Caco-2 (cell line): ENCODE measurements at regions not wholly inside any gene's neighbourhood (a gene's known extent, or its start where the extent isn't known, plus 50 kb on each side); places are given as distances from the start of the nearest gene placed in this dataset.

ENCODE experiments used
- BruUV-seq: library from RNA; stranded (reverse); fragments of 400-500 nt; replicated peaks from 2 replicates; lab custom pipeline; 2021; lab: Mats Ljungman, UMichigan
- CTCF ChIA-PET: fragments of 300-600 bp; sonication (Branson Sonifier 250); formaldehyde crosslinking; loops from one replicate; lab custom pipeline; 2022; ENCODE audit warnings: antibody characterized with exemption; lab: Charles Lee
- POLR2A ChIA-PET: fragments of 300-600 bp; sonication (Branson Sonifier 250); formaldehyde crosslinking; loops from one replicate; lab custom pipeline; 2022; ENCODE audit warnings: antibody characterized with exemption; lab: Charles Lee
- DNase-seq, 2 experiments: peaks; one replicate each; pipeline versions ENCODE4 v3.0.0 to v3.0.0-alpha.2; 2020 to 2022
- H3K27me3 ChIP-seq: replicated peaks from 2 replicates; pipeline ENCODE4 v1.6.0; 2011; ENCODE audit warnings: low read length; ENCODE audit not compliant: control insufficient read depth, insufficient read depth
- H3K36me3 ChIP-seq: 2 replicates; pipeline ENCODE4 v1.5.1; 2011; ENCODE audit warnings: low read length; ENCODE audit not compliant: control insufficient read depth, insufficient read depth
- H3K4me1 ChIP-seq: fragments of 250-450 bp; sonication (Bioruptor Pico); 2 replicates; pipeline ENCODE4 v1.5.1; 2020; ENCODE audit warnings: mild to moderate bottlenecking
- H3K4me3 ChIP-seq: 2 replicates; pipeline ENCODE4 v1.5.1; 2011; ENCODE audit warnings: low read depth, mild to moderate bottlenecking, control low read depth, low read length
- H3K9me3 ChIP-seq: fragments of 250-450 bp; sonication (Bioruptor Pico); 2 replicates; pipeline ENCODE4 v1.5.1; 2020; ENCODE audit warnings: mild to moderate bottlenecking, moderate library complexity
- H3K27ac Mint-ChIP-seq: one replicate; pipeline ENCODE4 v1.8.0; 2022; ENCODE audit warnings: mixed read lengths; ENCODE audit not compliant: unreplicated experiment
- H3K27me3 Mint-ChIP-seq: one replicate; pipeline ENCODE4 v1.8.0; 2022; ENCODE audit warnings: mixed read lengths; ENCODE audit not compliant: insufficient read depth, unreplicated experiment
- H3K36me3 Mint-ChIP-seq: one replicate; pipeline ENCODE4 v1.8.0; 2022; ENCODE audit warnings: mild to moderate bottlenecking, mixed read lengths; ENCODE audit not compliant: insufficient read depth, unreplicated experiment
- H3K4me1 Mint-ChIP-seq: one replicate; pipeline ENCODE4 v1.8.0; 2022; ENCODE audit warnings: low read depth, mixed read lengths; ENCODE audit not compliant: unreplicated experiment
- H3K4me3 Mint-ChIP-seq: one replicate; pipeline ENCODE4 v1.8.0; 2022; ENCODE audit warnings: mild to moderate bottlenecking, moderate library complexity, mixed read lengths; ENCODE audit not compliant: unreplicated experiment
- H3K9me3 Mint-ChIP-seq: one replicate; pipeline ENCODE4 v1.8.0; 2022; ENCODE audit warnings: mixed read lengths; ENCODE audit not compliant: unreplicated experiment
- intact Hi-C: fragments of 100-400 bp; cut with micrococcal nuclease; formaldehyde crosslinking; loops from one replicate; pipeline ENCODE4 v1.10.0; 2022; ENCODE audit not compliant: unreplicated experiment
- TF ChIP-seq, protein P1 (sequence below), 2 experiments: fragments of 200-600 bp in 1 of 2; IDR thresholded peaks; 1 replicate in 1 of 2; 2 replicates in 1 of 2; pipeline versions ENCODE4 v1.5.1 to v1.8.0; 2011 to 2022; ENCODE audit warnings: antibody characterized with exemption in 1 of 2, control low read depth in 1 of 2, inconsistent platforms in 1 of 2, low read depth in 1 of 2, low read length in 1 of 2, mild to moderate bottlenecking in 1 of 2, moderate library complexity in 1 of 2; ENCODE audit not compliant: insufficient read depth in 1 of 2, severe bottlenecking in 1 of 2, unreplicated experiment in 1 of 2

- Histone ChIP-seq H3K4me3 (no peak overlapping the region), H3K9me3 (no peaks in the 10 kb centered on the region), H3K36me3 (no peaks in the 10 kb centered on the region), H3K27me3 (no peaks in the 10 kb centered on the region), H3K4me1 (no peaks in the 10 kb centered on the region)
- CTCF ChIA-PET, result no interaction called here
- no TSS peak for BruUV-seq
- Mint-ChIP-seq H3K4me1 (no peaks in the 10 kb centered on the region), H3K27ac (no peak overlapping the region), H3K4me3 (no peak overlapping the region), H3K9me3 (no peaks in the 10 kb centered on the region), H3K36me3 (no peaks in the 10 kb centered on the region), H3K27me3 (no peaks in the 10 kb centered on the region)
- intact Hi-C loops, result no loop called here
- POLR2A ChIA-PET, result no interaction called here
- TF ChIP-seq, protein P1, sequence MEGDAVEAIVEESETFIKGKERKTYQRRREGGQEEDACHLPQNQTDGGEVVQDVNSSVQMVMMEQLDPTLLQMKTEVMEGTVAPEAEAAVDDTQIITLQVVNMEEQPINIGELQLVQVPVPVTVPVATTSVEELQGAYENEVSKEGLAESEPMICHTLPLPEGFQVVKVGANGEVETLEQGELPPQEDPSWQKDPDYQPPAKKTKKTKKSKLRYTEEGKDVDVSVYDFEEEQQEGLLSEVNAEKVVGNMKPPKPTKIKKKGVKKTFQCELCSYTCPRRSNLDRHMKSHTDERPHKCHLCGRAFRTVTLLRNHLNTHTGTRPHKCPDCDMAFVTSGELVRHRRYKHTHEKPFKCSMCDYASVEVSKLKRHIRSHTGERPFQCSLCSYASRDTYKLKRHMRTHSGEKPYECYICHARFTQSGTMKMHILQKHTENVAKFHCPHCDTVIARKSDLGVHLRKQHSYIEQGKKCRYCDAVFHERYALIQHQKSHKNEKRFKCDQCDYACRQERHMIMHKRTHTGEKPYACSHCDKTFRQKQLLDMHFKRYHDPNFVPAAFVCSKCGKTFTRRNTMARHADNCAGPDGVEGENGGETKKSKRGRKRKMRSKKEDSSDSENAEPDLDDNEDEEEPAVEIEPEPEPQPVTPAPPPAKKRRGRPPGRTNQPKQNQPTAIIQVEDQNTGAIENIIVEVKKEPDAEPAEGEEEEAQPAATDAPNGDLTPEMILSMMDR (IDR thresholded peaks at IDR 0.05; ENCODE audit: insufficient read depth in 1 of 2, low read depth in 1 of 2, low read length in 1 of 2, severe bottlenecking in 1 of 2, unreplicated experiment in 1 of 2), result no peak
- DNase-seq, result no peak
These were observed 187.9 kb downstream of the KCNJ2 start for GRCh38 chr17:70357190-70357589.

DNA sequence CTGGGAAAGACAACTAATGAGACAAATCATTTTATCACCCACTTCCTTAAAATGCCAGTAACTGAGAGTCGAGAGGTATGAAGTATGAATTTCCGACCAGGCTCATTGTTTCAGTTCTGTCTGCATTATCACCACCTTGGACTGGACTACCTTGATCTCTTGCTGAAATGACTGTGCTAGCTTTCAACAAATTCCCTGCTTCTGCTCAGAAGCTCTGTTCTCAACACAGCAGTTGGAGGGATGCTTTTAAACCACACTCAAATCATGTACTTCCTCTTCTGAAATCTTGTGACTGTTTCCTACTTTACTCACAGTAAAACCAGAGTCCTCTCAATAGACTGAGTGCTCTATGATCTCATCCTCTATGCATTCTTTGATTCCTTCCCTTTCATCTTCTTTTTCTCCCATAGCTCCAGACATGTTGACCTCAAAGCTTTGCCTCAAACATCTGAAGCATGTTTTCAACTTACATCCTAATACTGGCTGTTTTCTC lies 195.8 kb downstream of the KCNJ2 start:
- Histone ChIP-seq H3K4me3 (no peak overlapping the region), H3K27me3 (no peaks in the 10 kb centered on the region), H3K36me3 (no peaks in the 10 kb centered on the region), H3K4me1 (no peaks in the 10 kb centered on the region), H3K9me3 (no peaks in the 10 kb centered on the region)
- Mint-ChIP-seq H3K27ac (no peak overlapping the region), H3K4me1 (peaks cover 7% of the 10 kb centered on the region), H3K9me3 (no peaks in the 10 kb centered on the region), H3K4me3 (no peak overlapping the region), H3K36me3 (no peaks in the 10 kb centered on the region), H3K27me3 (no peaks in the 10 kb centered on the region)
- no peak for DNase-seq
- TF ChIP-seq, protein P1 (IDR thresholded peaks at IDR 0.05; ENCODE audit: insufficient read depth in 1 of 2, low read depth in 1 of 2, low read length in 1 of 2, severe bottlenecking in 1 of 2, unreplicated experiment in 1 of 2), result no peak
- POLR2A ChIA-PET, result no interaction called here
- CTCF ChIA-PET, result no interaction called here
- BruUV-seq, result no TSS peak
- intact Hi-C loops, result no loop called here

DNA sequence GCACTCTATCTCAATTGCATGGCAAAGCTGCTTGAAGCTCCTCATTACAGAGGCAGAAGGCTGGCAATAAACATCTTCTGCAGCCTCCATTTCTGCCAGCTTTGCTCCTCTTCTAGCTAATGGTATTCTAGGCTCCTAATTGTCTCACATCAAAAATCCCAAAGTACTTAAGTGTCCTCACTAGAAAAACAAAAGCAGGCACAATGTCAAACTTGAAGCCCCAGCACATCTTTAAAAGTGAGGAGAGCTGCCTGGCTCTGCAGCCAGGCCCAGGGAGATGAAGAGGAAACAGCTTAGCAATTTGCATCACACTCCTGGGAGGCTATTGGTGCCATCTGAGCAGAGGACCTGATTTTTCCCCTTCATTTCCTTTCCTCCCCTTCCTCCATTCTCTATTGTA lies 197.1 kb downstream of the KCNJ2 start:
- TF ChIP-seq, protein P1 (IDR thresholded peaks at IDR 0.05; ENCODE audit: insufficient read depth in 1 of 2, low read depth in 1 of 2, low read length in 1 of 2, severe bottlenecking in 1 of 2, unreplicated experiment in 1 of 2), result no peak
- intact Hi-C loops, result no loop called here
- DNase-seq, result no peak
- Mint-ChIP-seq H3K4me1 (peaks cover 7% of the 10 kb centered on the region), H3K9me3 (no peaks in the 10 kb centered on the region), H3K27ac (no peak overlapping the region), H3K4me3 (no peak overlapping the region), H3K36me3 (no peaks in the 10 kb centered on the region), H3K27me3 (no peaks in the 10 kb centered on the region)
- H3K4me3 ChIP-seq, result no peak overlapping the region
- BruUV-seq, result no TSS peak
- CTCF ChIA-PET, result no interaction called here
- POLR2A ChIA-PET, result no interaction called here
- H3K27me3 ChIP-seq, result no peaks in the 10 kb centered on the region
- H3K9me3 ChIP-seq, result no peaks in the 10 kb centered on the region
- no peaks in the 10 kb centered on the region for H3K4me1 ChIP-seq
- no peaks in the 10 kb centered on the region for H3K36me3 ChIP-seq
